ENCODE measurements at regions not wholly inside any gene's neighbourhood (a gene's known extent, or its start where the extent isn't known, plus 50 kb on each side); places are given as distances from the start of the nearest gene placed in this dataset.
"Not testable (repeated sequence)": the region's sequence is repeated elsewhere in the genome, so short reads cannot be mapped to it uniquely, and the experiment has no call there.

DNA sequence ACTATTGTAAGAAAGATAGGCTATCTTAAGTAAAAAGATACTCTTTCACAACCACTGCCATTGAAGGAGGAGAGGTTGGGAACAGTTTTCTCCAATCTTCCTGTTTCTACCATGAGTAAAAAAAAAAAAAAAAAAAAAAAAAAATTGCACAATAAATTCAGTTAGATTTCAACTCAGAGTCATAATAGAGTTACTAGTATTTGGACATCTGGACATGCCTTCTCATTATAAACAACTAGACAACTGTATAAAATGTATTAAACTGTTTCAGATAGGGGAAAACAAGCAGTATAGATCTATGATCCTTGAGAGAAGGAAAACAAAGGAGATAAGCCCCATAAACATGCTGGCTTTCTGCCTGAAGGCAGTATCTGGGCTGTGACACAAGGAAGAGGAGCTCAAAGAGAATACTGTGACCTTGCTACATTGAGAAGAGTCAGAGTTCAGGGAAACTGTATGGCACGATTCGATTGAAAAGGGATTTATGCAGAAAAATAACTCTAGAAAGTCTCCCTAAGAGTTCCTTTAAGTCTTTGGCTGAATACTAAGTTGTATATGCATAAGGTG lies 249.2 kb upstream of the POU5F2 start:
- Histone ChIP-seq H3K27me3 (replicated peaks in 1 of 4; ENCODE audit: control extremely low read depth in 1 of 4, control insufficient read depth in 3 of 4, insufficient read depth in 4 of 4, low read length in 3 of 4) (no peaks in the 10 kb centered on the region), H4K20me1 (ENCODE audit: control insufficient read depth, insufficient read depth, low read length, poor library complexity, severe bottlenecking) (no peaks in the 10 kb centered on the region), H3K36me3 (replicated peaks in 1 of 2; ENCODE audit: control extremely low read depth in 1 of 2, control insufficient read depth in 1 of 2, extremely low read depth in 1 of 2, insufficient read depth in 2 of 2, low read length in 1 of 2) (peaks cover 0 to 5% of the 10 kb centered on the region in 2 experiments), H2AFZ (ENCODE audit: insufficient read depth, low read depth, low read length, poor library complexity, severe bottlenecking) (no peak overlapping the region), H3K27ac (ENCODE audit: low read length in 2 of 2) (no peak overlapping the region), H3K79me2 (ENCODE audit: control insufficient read depth, insufficient read depth, low read length) (no peaks in the 10 kb centered on the region), H3K4me3 (ENCODE audit: control extremely low read depth in 1 of 5, extremely low read depth in 1 of 5, insufficient read depth in 1 of 5, low read depth in 2 of 5, low read length in 4 of 5) (no peak overlapping the region), H3K4me2 (replicated peaks; ENCODE audit: low read depth, low read length, poor library complexity, severe bottlenecking) (no peak overlapping the region), H3K9me3 (ENCODE audit: control extremely low read depth in 1 of 3, control insufficient read depth in 2 of 3, insufficient read depth in 1 of 3, low read length in 2 of 3) (peaks cover 0 to 8% (median 0%) of the 10 kb centered on the region in 3 donors), H3K4me1 (ENCODE audit: control insufficient read depth in 2 of 2, insufficient read depth in 2 of 2, low read length in 2 of 2) (no peaks in the 10 kb centered on the region), H3K9ac (ENCODE audit: low read length) (no peak overlapping the region)
- 100% methylated on average over 2 of the region's 2 CpGs for WGBS (ENCODE audit: insufficient coverage)
- ChIA-PET CTCF (no interaction called here), POLR2A (no interaction called here)
- ATAC-seq (ENCODE audit: low read depth) (no peak), DNase-seq (no peak)
- no peaks in the 10 kb centered on the region for H3K27me3 Mint-ChIP-seq
- no peak overlapping the region for H3K27ac Mint-ChIP-seq
- no peak for TF ChIP-seq EZH2 (IDR thresholded peaks at IDR 0.05; ENCODE audit: borderline replicate concordance, insufficient read depth, low read depth, low read length, poor library complexity, severe bottlenecking)
- TF ChIP-seq, protein P1, sequence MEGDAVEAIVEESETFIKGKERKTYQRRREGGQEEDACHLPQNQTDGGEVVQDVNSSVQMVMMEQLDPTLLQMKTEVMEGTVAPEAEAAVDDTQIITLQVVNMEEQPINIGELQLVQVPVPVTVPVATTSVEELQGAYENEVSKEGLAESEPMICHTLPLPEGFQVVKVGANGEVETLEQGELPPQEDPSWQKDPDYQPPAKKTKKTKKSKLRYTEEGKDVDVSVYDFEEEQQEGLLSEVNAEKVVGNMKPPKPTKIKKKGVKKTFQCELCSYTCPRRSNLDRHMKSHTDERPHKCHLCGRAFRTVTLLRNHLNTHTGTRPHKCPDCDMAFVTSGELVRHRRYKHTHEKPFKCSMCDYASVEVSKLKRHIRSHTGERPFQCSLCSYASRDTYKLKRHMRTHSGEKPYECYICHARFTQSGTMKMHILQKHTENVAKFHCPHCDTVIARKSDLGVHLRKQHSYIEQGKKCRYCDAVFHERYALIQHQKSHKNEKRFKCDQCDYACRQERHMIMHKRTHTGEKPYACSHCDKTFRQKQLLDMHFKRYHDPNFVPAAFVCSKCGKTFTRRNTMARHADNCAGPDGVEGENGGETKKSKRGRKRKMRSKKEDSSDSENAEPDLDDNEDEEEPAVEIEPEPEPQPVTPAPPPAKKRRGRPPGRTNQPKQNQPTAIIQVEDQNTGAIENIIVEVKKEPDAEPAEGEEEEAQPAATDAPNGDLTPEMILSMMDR (IDR thresholded peaks at IDR 0.05), result no peak
- H3K4me3 Mint-ChIP-seq, result no peak overlapping the region
- peaks cover 6% of the 10 kb centered on the region for H3K4me1 Mint-ChIP-seq
- intact Hi-C loops (cut with micrococcal nuclease), result no loop called here
- no peaks in the 10 kb centered on the region for H3K9me3 Mint-ChIP-seq (ENCODE audit: insufficient read depth)

DNA sequence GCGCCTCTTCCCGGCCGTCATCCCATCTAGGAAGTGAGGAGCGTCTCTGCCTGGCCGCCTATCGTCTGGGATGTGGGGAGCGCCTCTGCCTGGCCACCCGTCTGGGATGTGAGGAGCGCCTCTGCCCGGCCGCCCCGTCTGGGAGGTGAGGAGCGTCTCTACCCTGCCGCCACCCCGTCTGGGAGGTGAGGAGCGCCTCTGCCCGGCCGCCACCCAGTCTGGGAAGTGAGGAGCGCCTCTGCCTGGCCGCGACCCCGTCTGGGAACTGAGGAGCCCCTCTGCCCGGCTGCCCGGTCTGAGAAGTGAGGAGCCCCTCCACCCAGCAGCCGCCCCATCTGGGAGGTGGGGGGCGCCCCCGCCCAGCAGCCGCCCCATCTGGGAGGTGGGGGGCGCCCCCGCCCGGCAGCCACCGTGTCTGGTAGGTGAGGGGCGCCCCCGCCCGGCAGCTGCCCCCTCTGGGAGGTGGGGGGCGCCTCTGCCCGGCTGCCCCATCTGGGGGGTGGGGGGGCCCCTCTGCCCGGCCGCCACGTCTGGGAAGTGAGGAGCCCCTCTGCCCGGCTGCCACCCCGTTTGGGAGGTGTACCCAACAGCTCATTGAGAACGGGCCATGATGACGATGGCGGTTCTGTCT lies 244.7 kb upstream of the POU5F2 start:
- H3K4me3 ChIP-seq (ENCODE audit: control extremely low read depth in 1 of 5, extremely low read depth in 1 of 5, insufficient read depth in 1 of 5, low read depth in 2 of 5, low read length in 4 of 5); H3K36me3 ChIP-seq (replicated peaks in 1 of 2; ENCODE audit: control extremely low read depth in 1 of 2, control insufficient read depth in 1 of 2, extremely low read depth in 1 of 2, insufficient read depth in 2 of 2, low read length in 1 of 2); H3K27me3 Mint-ChIP-seq; H3K4me3 Mint-ChIP-seq; H3K27me3 ChIP-seq (replicated peaks in 1 of 4; ENCODE audit: control extremely low read depth in 1 of 4, control insufficient read depth in 3 of 4, insufficient read depth in 4 of 4, low read length in 3 of 4); DNase-seq; H3K4me1 ChIP-seq (ENCODE audit: control insufficient read depth in 2 of 2, insufficient read depth in 2 of 2, low read length in 2 of 2); H4K20me1 ChIP-seq (ENCODE audit: control insufficient read depth, insufficient read depth, low read length, poor library complexity, severe bottlenecking); H2AFZ ChIP-seq (ENCODE audit: insufficient read depth, low read depth, low read length, poor library complexity, severe bottlenecking); POLR2A ChIA-PET; H3K79me2 ChIP-seq (ENCODE audit: control insufficient read depth, insufficient read depth, low read length); CTCF ChIA-PET; ATAC-seq (ENCODE audit: low read depth); H3K27ac ChIP-seq (ENCODE audit: low read length in 2 of 2); H3K9ac ChIP-seq (ENCODE audit: low read length); H3K9me3 Mint-ChIP-seq (ENCODE audit: insufficient read depth); H3K27ac Mint-ChIP-seq; H3K4me1 Mint-ChIP-seq; H3K4me2 ChIP-seq (replicated peaks; ENCODE audit: low read depth, low read length, poor library complexity, severe bottlenecking); intact Hi-C loops (cut with micrococcal nuclease): not testable (repeated sequence)
- H3K9me3 ChIP-seq (ENCODE audit: control extremely low read depth in 1 of 3, control insufficient read depth in 2 of 3, insufficient read depth in 1 of 3, low read length in 2 of 3), result peaks cover 0 to 12% (median 0%) of the 10 kb centered on the region in 3 donors
- 95% methylated on average over 27 of the region's 45 CpGs for WGBS (ENCODE audit: insufficient coverage)

Data from B cell (primary cell).